ENCODE measurements at regions not wholly inside any gene's neighbourhood (a gene's known extent, or its start where the extent isn't known, plus 50 kb on each side); places are given as distances from the start of the nearest gene placed in this dataset.

DNA sequence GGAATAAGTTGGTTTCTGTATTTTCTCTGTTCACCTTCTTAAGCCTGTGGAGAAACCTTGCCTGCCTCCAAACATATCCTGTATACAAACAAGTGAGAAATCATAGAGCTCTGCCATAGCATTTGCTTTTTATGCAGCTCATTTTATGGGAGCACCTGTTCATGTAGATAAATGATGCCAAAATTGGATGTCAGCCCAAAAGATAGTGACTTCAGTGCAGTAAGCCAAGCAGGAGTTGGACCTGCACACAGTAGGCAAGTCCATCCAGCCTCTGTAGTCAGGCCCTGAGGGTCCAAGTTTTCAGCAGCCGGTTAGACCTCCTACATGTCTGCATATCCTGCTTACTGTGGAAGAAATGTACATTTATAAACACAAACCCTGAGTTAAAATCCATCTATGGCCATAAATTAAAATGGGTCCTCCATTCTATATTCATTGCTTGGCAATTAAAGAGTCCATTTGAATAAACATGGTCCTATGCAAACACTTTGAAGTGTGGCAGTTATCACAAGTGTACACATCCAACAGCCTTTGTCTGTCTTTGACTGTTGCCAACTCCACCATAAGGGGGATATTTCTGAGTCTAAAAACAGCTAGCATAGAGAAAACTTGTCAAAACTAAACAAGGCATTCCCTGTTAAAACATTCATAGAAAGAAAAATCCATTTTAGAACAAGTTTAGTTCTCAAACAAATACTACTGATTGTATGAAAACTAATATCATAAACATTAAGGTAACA lies 847.8 kb downstream of the RPS29 start:
- H3K27ac ChIP-seq: no peak overlapping the region
- TF ChIP-seq ZFX (IDR thresholded peaks at IDR 0.05; ENCODE audit: borderline replicate concordance): no peak
- TF ChIP-seq, protein P1, sequence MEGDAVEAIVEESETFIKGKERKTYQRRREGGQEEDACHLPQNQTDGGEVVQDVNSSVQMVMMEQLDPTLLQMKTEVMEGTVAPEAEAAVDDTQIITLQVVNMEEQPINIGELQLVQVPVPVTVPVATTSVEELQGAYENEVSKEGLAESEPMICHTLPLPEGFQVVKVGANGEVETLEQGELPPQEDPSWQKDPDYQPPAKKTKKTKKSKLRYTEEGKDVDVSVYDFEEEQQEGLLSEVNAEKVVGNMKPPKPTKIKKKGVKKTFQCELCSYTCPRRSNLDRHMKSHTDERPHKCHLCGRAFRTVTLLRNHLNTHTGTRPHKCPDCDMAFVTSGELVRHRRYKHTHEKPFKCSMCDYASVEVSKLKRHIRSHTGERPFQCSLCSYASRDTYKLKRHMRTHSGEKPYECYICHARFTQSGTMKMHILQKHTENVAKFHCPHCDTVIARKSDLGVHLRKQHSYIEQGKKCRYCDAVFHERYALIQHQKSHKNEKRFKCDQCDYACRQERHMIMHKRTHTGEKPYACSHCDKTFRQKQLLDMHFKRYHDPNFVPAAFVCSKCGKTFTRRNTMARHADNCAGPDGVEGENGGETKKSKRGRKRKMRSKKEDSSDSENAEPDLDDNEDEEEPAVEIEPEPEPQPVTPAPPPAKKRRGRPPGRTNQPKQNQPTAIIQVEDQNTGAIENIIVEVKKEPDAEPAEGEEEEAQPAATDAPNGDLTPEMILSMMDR (IDR thresholded peaks at IDR 0.05): no peak

- no peak for TF ChIP-seq ZFX (IDR thresholded peaks at IDR 0.05; ENCODE audit: borderline replicate concordance)
- TF ChIP-seq, protein P1 (IDR thresholded peaks at IDR 0.05): no peak
- H3K27ac ChIP-seq: no peak overlapping the region
These were observed 850.6 kb downstream of the RPS29 start for GRCh38 chr14:48735607-48736006.

DNA sequence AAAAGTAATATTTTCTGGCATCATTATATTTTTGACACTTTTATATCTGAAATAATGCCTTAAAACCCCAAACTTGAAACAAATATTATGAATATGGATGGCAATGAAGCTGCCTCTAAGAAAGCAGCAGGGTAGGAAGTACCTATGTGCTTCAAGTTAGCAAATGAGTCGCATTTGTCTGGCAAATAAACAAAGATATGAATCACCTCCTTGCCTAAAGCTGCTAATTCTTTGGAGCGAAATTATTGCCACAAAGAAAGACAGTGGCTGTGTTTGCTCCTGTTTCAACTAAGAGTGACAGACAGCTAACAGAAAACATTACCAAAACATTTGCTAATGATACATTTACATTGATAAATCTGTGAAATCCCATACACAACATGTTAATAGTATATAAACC lies 854.9 kb downstream of the RPS29 start:
- no peak overlapping the region for H3K27ac ChIP-seq
- TF ChIP-seq, protein P1 (IDR thresholded peaks at IDR 0.05): no peak
- TF ChIP-seq ZFX (IDR thresholded peaks at IDR 0.05; ENCODE audit: borderline replicate concordance): no peak

DNA sequence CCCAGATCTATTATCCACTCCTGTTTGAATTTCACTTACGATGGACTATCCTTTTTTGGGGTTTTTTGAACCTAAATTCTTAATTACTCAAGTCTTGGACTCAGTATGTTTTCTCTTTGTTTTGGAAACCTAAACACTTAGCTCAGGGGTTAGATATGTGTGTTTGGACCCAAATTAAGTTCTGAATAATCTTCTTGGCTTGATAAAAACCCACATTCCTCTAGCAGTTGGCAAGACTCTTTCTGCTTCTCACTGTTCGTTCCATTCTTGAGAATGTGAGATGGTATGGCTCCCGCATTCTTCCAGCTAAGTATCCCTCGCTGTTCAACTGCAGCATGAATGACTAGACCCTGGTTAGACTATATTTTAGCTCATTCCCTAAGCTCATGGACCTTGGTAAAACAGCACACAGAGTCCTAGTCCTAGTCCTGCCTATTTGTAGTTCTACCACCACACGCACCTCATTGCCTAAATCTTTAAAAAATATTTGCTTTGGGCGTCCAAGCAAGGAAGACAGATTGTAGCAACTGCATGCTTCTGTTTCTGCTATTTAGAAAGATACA lies 860.0 kb downstream of the RPS29 start:
- H3K27ac ChIP-seq: no peak overlapping the region
- TF ChIP-seq, protein P1 (IDR thresholded peaks at IDR 0.05): no peak
- TF ChIP-seq ZFX (IDR thresholded peaks at IDR 0.05; ENCODE audit: borderline replicate concordance): no peak

DNA sequence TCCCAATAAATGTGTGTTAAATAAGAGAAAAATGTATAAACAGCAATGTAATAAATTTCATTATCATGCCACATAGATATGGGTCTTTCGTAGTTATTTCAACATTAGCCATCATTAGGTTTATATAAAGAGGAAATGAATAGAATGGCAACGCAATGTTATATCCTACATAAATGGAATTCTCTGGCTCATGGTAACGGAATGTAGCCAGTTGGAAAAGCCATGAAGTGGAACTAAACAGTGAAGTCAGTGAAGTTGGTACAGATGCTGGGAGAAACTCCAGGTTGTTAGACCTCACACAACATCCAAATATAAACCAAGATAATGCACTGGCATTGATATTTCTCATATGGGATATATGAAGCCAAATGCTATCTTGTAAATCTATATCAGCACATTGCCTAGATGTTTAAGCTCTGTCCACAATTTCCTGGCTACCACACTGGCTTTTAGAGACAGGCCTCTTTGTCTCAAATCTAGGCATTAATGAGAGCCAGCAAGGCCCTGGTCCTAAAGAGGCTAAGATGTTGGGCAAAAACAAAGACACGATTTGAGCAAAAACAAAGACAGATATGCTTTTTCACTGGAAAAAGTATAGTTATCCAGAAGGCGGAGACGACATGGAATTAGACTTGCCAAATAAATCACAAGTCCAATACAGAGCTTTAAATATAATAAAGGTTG lies 861.0 kb downstream of the RPS29 start:
- TF ChIP-seq, protein P1 (IDR thresholded peaks at IDR 0.05): no peak
- TF ChIP-seq ZFX (IDR thresholded peaks at IDR 0.05; ENCODE audit: borderline replicate concordance): no peak
- no peak overlapping the region for H3K27ac ChIP-seq

DNA sequence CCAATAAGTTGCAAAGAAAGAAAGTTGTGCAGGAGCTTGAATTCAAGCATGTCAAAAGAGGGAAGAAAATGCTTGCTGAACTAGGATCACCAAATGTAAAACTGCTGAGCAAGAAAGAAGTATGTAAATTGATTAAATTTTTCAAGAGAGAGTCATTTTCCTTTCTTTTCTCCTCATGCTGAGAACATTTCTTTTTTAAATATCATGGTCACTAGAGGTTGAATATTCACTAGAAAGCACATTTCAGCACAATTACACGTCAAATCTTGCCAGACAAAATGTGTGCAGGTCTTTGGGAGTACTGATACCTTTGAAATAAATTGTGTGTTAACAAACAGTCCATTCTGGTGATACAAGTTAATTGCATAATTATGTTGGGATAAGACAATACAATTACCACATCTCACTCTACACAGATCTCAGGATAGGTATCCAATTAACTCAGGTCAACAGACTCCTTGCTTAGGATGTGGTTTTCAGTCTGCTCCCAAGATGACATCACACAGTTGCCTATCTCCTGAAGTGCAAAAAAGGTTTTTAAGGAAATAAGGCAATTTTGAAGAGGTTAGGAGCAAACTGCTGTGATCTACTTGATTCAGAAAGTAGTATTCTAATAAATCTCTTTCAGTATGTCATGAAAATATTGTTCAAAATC lies 862.2 kb downstream of the RPS29 start:
- no peak overlapping the region for H3K27ac ChIP-seq
- TF ChIP-seq, protein P1 (IDR thresholded peaks at IDR 0.05): no peak
- no peak for TF ChIP-seq ZFX (IDR thresholded peaks at IDR 0.05; ENCODE audit: borderline replicate concordance)

Data from 22Rv1 (cell line).